A549 (cell line): ENCODE measurements at regions not wholly inside any gene's neighbourhood (a gene's known extent, or its start where the extent isn't known, plus 50 kb on each side); places are given as distances from the start of the nearest gene placed in this dataset.

ENCODE experiments used
- ATAC-seq, 2 experiments: fragments of 200-7000 bp in 1 of 2; fragments of >200 bp in 1 of 2; cut with Nextera tagmentation in 1 of 2; cut with Tn5 transposase in 1 of 2; 3 replicates each; pipeline versions ENCODE4 v1.8.0 to v1.9.1; 2018 to 2020; ENCODE audit warnings: mild to moderate bottlenecking in 1 of 2, moderate library complexity in 1 of 2
- CTCF ChIA-PET: fragments of 300-600 bp; sonication (Branson Sonifier 250); formaldehyde crosslinking; extraction: SDS; loops from one replicate; lab custom pipeline; 2021; ENCODE audit warnings: antibody characterized with exemption, inconsistent platforms; lab: Yijun Ruan, JAX
- POLR2A ChIA-PET: fragments of 350-600 bp; formaldehyde crosslinking; extraction: SDS; loops from one replicate; lab custom pipeline; 2021; ENCODE audit warnings: antibody characterized with exemption, inconsistent platforms; lab: Yijun Ruan, JAX
- DNase-seq, 2 experiments: peaks; one replicate each; pipeline versions ENCODE4 v3.0.0 to v3.0.0-alpha.2; 2011 to 2016; ENCODE audit warnings: low read depth in 1 of 2, low spot score in 1 of 2
- FAIRE-seq: peaks from 2 replicates; lab custom pipeline; 2011; peaks lifted over from hg19 to GRCh38; lab: Jason Lieb, UNC
- H3K27ac ChIP-seq, 2 experiments: fragments of >200 bp; sonication (Bioruptor Twin); formaldehyde crosslinking; 3 replicates each; pipeline ENCODE4 v1.5.1; 2016 to 2017
- H3K4me1 ChIP-seq: fragments of >200 bp; sonication (Bioruptor Twin); formaldehyde crosslinking; 3 replicates; pipeline ENCODE4 v1.6.1; 2016
- H3K4me2 ChIP-seq: fragments of >200 bp; sonication (Bioruptor Twin); formaldehyde crosslinking; 3 replicates; pipeline ENCODE4 v1.6.1; 2016
- H3K4me3 ChIP-seq: fragments of >200 bp; sonication (Bioruptor Twin); formaldehyde crosslinking; 3 replicates; pipeline ENCODE4 v1.5.1; 2016
- H3K9me3 ChIP-seq: fragments of >200 bp; sonication (Bioruptor Twin); formaldehyde crosslinking; 3 replicates; pipeline ENCODE4 v1.6.1; 2016
- CHD2 ChIP-seq: fragments of 150-350 bp; IDR thresholded peaks from 2 replicates; pipeline ENCODE4 v1.6.1; 2014; ENCODE audit warnings: low read length; ENCODE audit not compliant: partially characterized antibody
- CHD4 ChIP-seq: fragments of 200-600 bp; sonication (generic); IDR thresholded peaks from 2 replicates; pipeline ENCODE4 v1.6.1; 2016; ENCODE audit warnings: antibody characterized with exemption, mild to moderate bottlenecking, borderline replicate concordance
- CTCF ChIP-seq: fragments of >200 bp; sonication (Bioruptor Twin); formaldehyde crosslinking; IDR thresholded peaks from 3 replicates; pipeline ENCODE4 v1.5.1; 2016
- ELK1 ChIP-seq: fragments of 150-350 bp; IDR thresholded peaks from 2 replicates; pipeline ENCODE4 v1.6.1; 2014; ENCODE audit warnings: low read depth, mild to moderate bottlenecking, low read length
- EP300 ChIP-seq, 2 experiments: fragments of >200 bp; sonication (Bioruptor Twin); formaldehyde crosslinking; IDR thresholded peaks; 2 replicates in 1 of 2; 3 replicates in 1 of 2; pipeline ENCODE4 v1.6.1; 2016 to 2017
- FOSB ChIP-seq: fragments of 250-450 bp; sonication (Bioruptor Pico); IDR thresholded peaks from 2 replicates; pipeline ENCODE4 v1.5.0; 2020; ENCODE audit warnings: mild to moderate bottlenecking, moderate library complexity
- FOXS1 ChIP-seq: fragments of 250-450 bp; sonication (Bioruptor Pico); IDR thresholded peaks from 2 replicates; pipeline ENCODE4 v1.5.0; 2020; ENCODE audit warnings: mild to moderate bottlenecking, moderate library complexity
- HOXB5 ChIP-seq: fragments of 250-450 bp; sonication (Bioruptor Pico); IDR thresholded peaks from 2 replicates; pipeline ENCODE4 v1.5.0; 2020; ENCODE audit warnings: mild to moderate bottlenecking, moderate library complexity
- JUNB ChIP-seq: fragments of >200 bp; sonication (Bioruptor Twin); formaldehyde crosslinking; IDR thresholded peaks from 2 replicates; pipeline ENCODE4 v1.6.1; 2016
- KDM5A ChIP-seq: fragments of 200-600 bp; sonication (generic); IDR thresholded peaks from 2 replicates; pipeline ENCODE4 v1.6.1; 2016; ENCODE audit warnings: antibody characterized with exemption, mild to moderate bottlenecking
- MAX ChIP-seq: IDR thresholded peaks from 2 replicates; pipeline ENCODE4 v1.6.1; 2012
- NFE2L2 ChIP-seq: fragments of 150-350 bp; conservative IDR thresholded peaks from 2 replicates; pipeline ENCODE4 v1.6.1; 2014; ENCODE audit warnings: low read length
- NPAS2 ChIP-seq: fragments of 250-450 bp; sonication (Bioruptor Pico); IDR thresholded peaks from 2 replicates; pipeline ENCODE4 v1.8.0; 2022; ENCODE audit warnings: mild to moderate bottlenecking, moderate library complexity, borderline replicate concordance
- NR3C1 ChIP-seq: fragments of >200 bp; sonication (Bioruptor Twin); formaldehyde crosslinking; IDR thresholded peaks from 3 replicates; pipeline ENCODE4 v1.6.1; 2017
- POLR2AphosphoS2 ChIP-seq: conservative IDR thresholded peaks from 2 replicates; pipeline ENCODE4 v1.6.1; 2012; ENCODE audit warnings: low read length, improper control_type of control experiment, inconsistent platforms
- RARB ChIP-seq: fragments of 250-450 bp; sonication (Bioruptor Pico); IDR thresholded peaks from 2 replicates; pipeline ENCODE4 v1.8.0; 2021; ENCODE audit warnings: mild to moderate bottlenecking, moderate library complexity
- REST ChIP-seq: fragments of 200-600 bp; sonication (generic); IDR thresholded peaks from 2 replicates; pipeline ENCODE4 v1.6.1; 2016; ENCODE audit warnings: antibody characterized with exemption, mild to moderate bottlenecking, moderate library complexity
- RFX5 ChIP-seq: fragments of 450-650 bp; IDR thresholded peaks from 2 replicates; pipeline ENCODE4 v1.7.1; 2014; ENCODE audit warnings: antibody characterized with exemption, mild to moderate bottlenecking, moderate library complexity
- SREBF2 ChIP-seq: fragments of 450-650 bp; IDR thresholded peaks from 2 replicates; pipeline ENCODE4 v1.6.1; 2014; ENCODE audit warnings: mild to moderate bottlenecking, moderate library complexity
- TFCP2L1 ChIP-seq: fragments of 250-450 bp; sonication (Bioruptor Pico); IDR thresholded peaks from 2 replicates; pipeline ENCODE4 v1.5.0; 2021; ENCODE audit warnings: mild to moderate bottlenecking
- USF2 ChIP-seq: fragments of 450-650 bp; IDR thresholded peaks from 2 replicates; pipeline ENCODE4 v1.6.1; 2014; ENCODE audit warnings: antibody characterized with exemption
- ZC3H11A ChIP-seq: fragments of 450-650 bp; IDR thresholded peaks from 2 replicates; pipeline ENCODE4 v1.6.1; 2014; ENCODE audit warnings: antibody characterized with exemption, mild to moderate bottlenecking
- ZSCAN20 ChIP-seq: fragments of 250-450 bp; sonication (Bioruptor Pico); IDR thresholded peaks from 2 replicates; pipeline ENCODE4 v1.8.0; 2022; ENCODE audit warnings: mild to moderate bottlenecking, moderate library complexity
- WGBS: methylation state at CpG from one replicate; pipeline ENCODE4 v1.1.6; 2017; ENCODE audit errors: missing lambda C conversion rate; 5-methylcytosine and 5-hydroxymethylcytosine counted together

- ChIA-PET POLR2A (no interaction called here), CTCF (no interaction called here)
- H3K27ac ChIP-seq, result no peak overlapping the region
- no peak for ATAC-seq
- DNase-seq, result no peak
- 83% methylated on average over 2 of the region's 2 CpGs for WGBS
- no peak overlapping the region for H3K4me3 ChIP-seq
- FAIRE-seq, result no peak
- H3K9me3 ChIP-seq, result no peaks in the 10 kb centered on the region
- no peaks in the 10 kb centered on the region for H3K4me1 ChIP-seq
- TF ChIP-seq ELK1, result no peak
- no peak for TF ChIP-seq CHD4
- TF ChIP-seq CHD2, result no peak
- TF ChIP-seq REST, result no peak
- TF ChIP-seq EP300 (IDR thresholded peaks at IDR 0.05), result no peak
- no peak for TF ChIP-seq FOXS1 (CRISPR knock-in tag)
- TF ChIP-seq JUNB, result no peak
- TF ChIP-seq FOSB (CRISPR knock-in tag), result no peak
- no peak overlapping the region for H3K4me2 ChIP-seq
Observed at GRCh38 chr20:39968495-39968894, 720.5 kb downstream of the MAFB start.

GRCh38 chr20:39967806-39968205 lies 721.2 kb downstream of the MAFB start:
- POLR2A ChIA-PET, result no interaction called here
- H3K4me2 ChIP-seq, result no peak overlapping the region
- CTCF ChIA-PET, result no interaction called here
- ATAC-seq, result no peak
- TF ChIP-seq REST, result no peak
- no peak for TF ChIP-seq JUNB
- no peak for TF ChIP-seq USF2
- no peak for TF ChIP-seq HOXB5 (CRISPR knock-in tag)
- TF ChIP-seq RFX5, result no peak
- TF ChIP-seq NR3C1, result no peak
- no peak for TF ChIP-seq MAX
- no peak for TF ChIP-seq ZSCAN20 (CRISPR knock-in tag)
- no peak for TF ChIP-seq NFE2L2
- no peak for TF ChIP-seq TFCP2L1 (CRISPR knock-in tag)
- TF ChIP-seq CHD4, result no peak
- no peak for TF ChIP-seq ELK1
- no peak for TF ChIP-seq ZC3H11A
- TF ChIP-seq RARB, result no peak
- no peak for TF ChIP-seq CTCF
- TF ChIP-seq SREBF2, result no peak
- no peak for TF ChIP-seq POLR2AphosphoS2
- TF ChIP-seq KDM5A, result no peak
- no peak for TF ChIP-seq NPAS2
- TF ChIP-seq, all 56 proteins: peak for 0
- H3K4me1 ChIP-seq, result no peaks in the 10 kb centered on the region
- no peak for FAIRE-seq
- no peak overlapping the region for H3K27ac ChIP-seq
- H3K4me3 ChIP-seq, result no peak overlapping the region
- DNase-seq, result no peak
- H3K9me3 ChIP-seq, result no peaks in the 10 kb centered on the region
